ENCODE measurements at regions not wholly inside any gene's neighbourhood (a gene's known extent, or its start where the extent isn't known, plus 50 kb on each side); places are given as distances from the start of the nearest gene placed in this dataset.
A peak's percentile ranks its signal among the peaks of the same experiment; 100 is the strongest.

DNA sequence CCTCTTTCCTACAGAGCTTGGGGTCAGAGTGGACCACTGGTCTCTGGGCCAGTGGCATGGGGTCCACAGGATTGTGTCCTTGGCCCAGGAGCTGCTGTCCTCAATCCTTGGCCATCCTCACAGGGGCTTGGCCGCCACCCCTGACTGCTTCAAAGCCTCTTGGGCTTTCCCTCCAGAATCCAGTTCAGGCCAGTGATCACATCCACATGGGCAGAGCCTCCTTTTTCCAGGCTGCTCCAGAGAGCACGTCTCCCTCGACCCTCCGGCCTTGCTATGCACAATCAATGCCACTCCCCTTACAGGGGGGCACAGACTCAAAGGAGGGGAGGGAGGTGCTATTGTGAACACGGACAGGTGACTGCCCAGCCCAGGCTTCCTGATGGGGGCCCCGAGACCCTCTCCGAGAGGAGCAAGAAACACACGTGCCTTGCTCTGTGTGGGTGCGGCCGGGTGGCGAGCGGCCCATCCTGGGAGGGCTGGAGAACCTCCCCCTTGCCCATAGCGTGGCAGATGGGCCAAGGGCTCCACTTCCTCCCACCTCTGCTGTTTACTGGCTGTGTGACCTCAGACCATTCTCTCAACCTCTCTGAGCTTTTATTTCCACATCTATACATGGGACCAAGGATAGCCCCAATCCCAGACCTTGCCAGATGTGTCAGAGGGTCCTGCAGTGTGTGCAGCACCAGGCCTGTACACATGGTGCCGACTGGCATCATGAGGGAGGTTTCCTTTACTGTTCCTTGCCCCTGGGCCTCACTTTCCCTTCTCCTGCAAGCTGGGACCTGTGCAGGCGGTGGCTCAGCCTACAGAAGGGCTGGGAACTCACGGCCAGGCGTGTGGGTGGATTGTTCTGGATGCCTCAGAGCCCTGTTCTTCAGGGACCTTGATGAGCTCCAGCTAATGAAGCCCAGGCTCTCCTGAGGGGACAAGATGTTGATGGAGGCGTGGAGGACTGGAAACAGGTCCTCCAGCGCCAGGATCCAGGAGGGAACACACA lies 229.0 kb upstream of the GSE1 start (continued):
- 0 out of 2 replicates have a peak, but pooled peaks have one; percentile 36 for TF ChIP-seq ZNF343 (CRISPR knock-in tag; IDR thresholded peaks at IDR 0.05)
- no peak for TF ChIP-seq SETDB1 (CRISPR knock-in tag; IDR thresholded peaks at IDR 0.05; ENCODE audit: borderline replicate concordance)
- TF ChIP-seq, protein P1, sequence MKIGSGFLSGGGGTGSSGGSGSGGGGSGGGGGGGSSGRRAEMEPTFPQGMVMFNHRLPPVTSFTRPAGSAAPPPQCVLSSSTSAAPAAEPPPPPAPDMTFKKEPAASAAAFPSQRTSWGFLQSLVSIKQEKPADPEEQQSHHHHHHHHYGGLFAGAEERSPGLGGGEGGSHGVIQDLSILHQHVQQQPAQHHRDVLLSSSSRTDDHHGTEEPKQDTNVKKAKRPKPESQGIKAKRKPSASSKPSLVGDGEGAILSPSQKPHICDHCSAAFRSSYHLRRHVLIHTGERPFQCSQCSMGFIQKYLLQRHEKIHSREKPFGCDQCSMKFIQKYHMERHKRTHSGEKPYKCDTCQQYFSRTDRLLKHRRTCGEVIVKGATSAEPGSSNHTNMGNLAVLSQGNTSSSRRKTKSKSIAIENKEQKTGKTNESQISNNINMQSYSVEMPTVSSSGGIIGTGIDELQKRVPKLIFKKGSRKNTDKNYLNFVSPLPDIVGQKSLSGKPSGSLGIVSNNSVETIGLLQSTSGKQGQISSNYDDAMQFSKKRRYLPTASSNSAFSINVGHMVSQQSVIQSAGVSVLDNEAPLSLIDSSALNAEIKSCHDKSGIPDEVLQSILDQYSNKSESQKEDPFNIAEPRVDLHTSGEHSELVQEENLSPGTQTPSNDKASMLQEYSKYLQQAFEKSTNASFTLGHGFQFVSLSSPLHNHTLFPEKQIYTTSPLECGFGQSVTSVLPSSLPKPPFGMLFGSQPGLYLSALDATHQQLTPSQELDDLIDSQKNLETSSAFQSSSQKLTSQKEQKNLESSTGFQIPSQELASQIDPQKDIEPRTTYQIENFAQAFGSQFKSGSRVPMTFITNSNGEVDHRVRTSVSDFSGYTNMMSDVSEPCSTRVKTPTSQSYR (CRISPR knock-in tag; IDR thresholded peaks at IDR 0.05; ENCODE audit: borderline replicate concordance) = no peak
- TF ChIP-seq MED8 (CRISPR knock-in tag; IDR thresholded peaks at IDR 0.05; ENCODE audit: insufficient replicate concordance) = no peak
- no peak for TF ChIP-seq ELF4 (CRISPR knock-in tag; IDR thresholded peaks at IDR 0.05; ENCODE audit: borderline replicate concordance)

DNA sequence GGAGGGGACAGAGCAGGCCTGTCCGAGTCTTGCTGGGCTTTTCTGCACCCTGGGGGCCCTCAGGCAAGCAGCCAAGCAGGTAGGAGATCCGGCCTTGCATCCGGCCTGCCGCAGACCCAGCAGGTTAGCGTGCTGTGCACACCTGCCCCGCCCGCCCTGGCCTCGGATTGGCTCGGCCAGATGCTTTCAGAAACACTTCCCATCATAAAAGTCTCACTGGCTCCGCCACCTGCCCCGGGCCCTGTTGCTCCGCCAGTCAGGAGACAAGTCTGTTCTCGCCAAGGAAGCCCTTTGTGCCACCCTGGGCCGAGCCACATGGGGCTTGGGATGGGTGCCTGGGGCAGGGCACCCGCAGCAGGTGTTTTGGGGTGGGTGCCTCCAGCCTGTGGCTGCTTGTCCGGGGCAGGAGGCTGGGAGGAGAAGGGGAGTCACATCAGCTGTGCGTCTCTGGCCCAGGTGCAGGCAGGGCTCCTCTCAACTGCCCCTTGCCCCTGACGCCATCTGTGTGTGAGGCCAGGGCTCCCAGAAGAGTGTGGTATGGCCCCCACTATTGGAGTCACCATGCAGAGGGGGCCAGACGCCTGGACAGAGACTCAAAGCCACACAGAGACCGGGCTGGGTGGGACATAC lies 228.2 kb upstream of the GSE1 start:
- no peak for FAIRE-seq
- H3K4me3 ChIP-seq (replicated peaks in 1 of 3; ENCODE audit: insufficient read depth in 1 of 3, low read depth in 2 of 3, low read length in 3 of 3) = peak overlapping the region in 1 of 3 experiments; percentile 47; a peak in 1 of 6 replicates
- no peak overlapping the region for H2AFZ ChIP-seq (ENCODE audit: low read length)
- 11% methylated on average over 9 of the region's 20 CpGs for WGBS (ENCODE audit: low lambda C conversion rate)
- in situ Hi-C loops (cut with HindIII; ENCODE audit: extremely low pct_ligation_motif_present, low pct_unique_long_range_greater_than_20kb) = no loop called here
- peak; percentile 45 for ATAC-seq
- CTCF ChIA-PET (ENCODE audit: low intra/inter-chr PET ratio, low total read pairs) = no interaction called here
- POLR2A ChIA-PET = no interaction called here
- H3K36me3 ChIP-seq (replicated peaks in 1 of 2; ENCODE audit: control insufficient read depth in 1 of 2, insufficient read depth in 2 of 2, low read length in 2 of 2) = no peaks in the 10 kb centered on the region
- H3K9ac ChIP-seq (ENCODE audit: insufficient read depth, low read depth, low read length) = 0 out of 2 replicates have a peak overlapping the region, but pooled peaks have one; percentile 10
- H3K4me1 ChIP-seq (ENCODE audit: insufficient read depth, low read length) = peaks cover 58% of the 10 kb centered on the region
- no TSS peak for BruUV-seq (replicated peaks)
- H3K27ac ChIP-seq (ENCODE audit: extremely low read length, insufficient read depth, low read length) = no peak overlapping the region
- H3K27me3 ChIP-seq (ENCODE audit: control insufficient read depth in 1 of 2, insufficient read depth in 2 of 2, low read length in 2 of 2) = peaks cover 3 to 25% of the 10 kb centered on the region in 2 experiments; a peak in 3 of 5 replicates
- intact Hi-C loops (cut with micrococcal nuclease; ENCODE audit: unreplicated experiment) = no loop called here
- DNase-seq (ENCODE audit: low spot score) = no peak
- H4K20me1 ChIP-seq (ENCODE audit: insufficient read depth, low read length) = peaks cover under 1% of the 10 kb centered on the region; the same call in 1 of the 2 replicates
- H3K9me3 ChIP-seq (ENCODE audit: low read length) = no peaks in the 10 kb centered on the region
- no peaks in the 10 kb centered on the region for H3K79me2 ChIP-seq (ENCODE audit: insufficient read depth, low read length)
- H3K4me2 ChIP-seq (ENCODE audit: low read depth, low read length) = peak overlapping the region; percentile 56
- TF ChIP-seq ZEB1 (IDR thresholded peaks at IDR 0.05; ENCODE audit: insufficient replicate concordance, low read depth) = peak; percentile 60
- TF ChIP-seq ZNF572 (CRISPR knock-in tag; IDR thresholded peaks at IDR 0.05) = no peak
- no peak for TF ChIP-seq NR2F1 (CRISPR knock-in tag; IDR thresholded peaks at IDR 0.05)
- no peak for TF ChIP-seq SETDB1 (CRISPR knock-in tag; IDR thresholded peaks at IDR 0.05; ENCODE audit: borderline replicate concordance)
- TF ChIP-seq ZNF619 (CRISPR knock-in tag; IDR thresholded peaks at IDR 0.05) = 0 out of 2 replicates have a peak, but pooled peaks have one; percentile 10
- no peak for TF ChIP-seq MYC (CRISPR knock-in tag; IDR thresholded peaks at IDR 0.05; ENCODE audit: borderline replicate concordance)
- TF ChIP-seq ZNF567 (CRISPR knock-in tag; IDR thresholded peaks at IDR 0.05; ENCODE audit: borderline replicate concordance) = no peak
- TF ChIP-seq, protein P2, sequence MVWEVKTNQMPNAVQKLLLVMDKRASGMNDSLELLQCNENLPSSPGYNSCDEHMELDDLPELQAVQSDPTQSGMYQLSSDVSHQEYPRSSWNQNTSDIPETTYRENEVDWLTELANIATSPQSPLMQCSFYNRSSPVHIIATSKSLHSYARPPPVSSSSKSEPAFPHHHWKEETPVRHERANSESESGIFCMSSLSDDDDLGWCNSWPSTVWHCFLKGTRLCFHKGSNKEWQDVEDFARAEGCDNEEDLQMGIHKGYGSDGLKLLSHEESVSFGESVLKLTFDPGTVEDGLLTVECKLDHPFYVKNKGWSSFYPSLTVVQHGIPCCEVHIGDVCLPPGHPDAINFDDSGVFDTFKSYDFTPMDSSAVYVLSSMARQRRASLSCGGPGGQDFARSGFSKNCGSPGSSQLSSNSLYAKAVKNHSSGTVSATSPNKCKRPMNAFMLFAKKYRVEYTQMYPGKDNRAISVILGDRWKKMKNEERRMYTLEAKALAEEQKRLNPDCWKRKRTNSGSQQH (CRISPR knock-in tag; IDR thresholded peaks at IDR 0.05; ENCODE audit: low read depth) = no peak
